HK-2 (cell line): ENCODE measurements at regions not wholly inside any gene's neighbourhood (a gene's known extent, or its start where the extent isn't known, plus 50 kb on each side); places are given as distances from the start of the nearest gene placed in this dataset.

Experiments
- DNase-seq: peaks from one replicate; pipeline ENCODE4 v3.0.0-alpha.2; 2018; ENCODE audit not compliant: unreplicated experiment

DNA sequence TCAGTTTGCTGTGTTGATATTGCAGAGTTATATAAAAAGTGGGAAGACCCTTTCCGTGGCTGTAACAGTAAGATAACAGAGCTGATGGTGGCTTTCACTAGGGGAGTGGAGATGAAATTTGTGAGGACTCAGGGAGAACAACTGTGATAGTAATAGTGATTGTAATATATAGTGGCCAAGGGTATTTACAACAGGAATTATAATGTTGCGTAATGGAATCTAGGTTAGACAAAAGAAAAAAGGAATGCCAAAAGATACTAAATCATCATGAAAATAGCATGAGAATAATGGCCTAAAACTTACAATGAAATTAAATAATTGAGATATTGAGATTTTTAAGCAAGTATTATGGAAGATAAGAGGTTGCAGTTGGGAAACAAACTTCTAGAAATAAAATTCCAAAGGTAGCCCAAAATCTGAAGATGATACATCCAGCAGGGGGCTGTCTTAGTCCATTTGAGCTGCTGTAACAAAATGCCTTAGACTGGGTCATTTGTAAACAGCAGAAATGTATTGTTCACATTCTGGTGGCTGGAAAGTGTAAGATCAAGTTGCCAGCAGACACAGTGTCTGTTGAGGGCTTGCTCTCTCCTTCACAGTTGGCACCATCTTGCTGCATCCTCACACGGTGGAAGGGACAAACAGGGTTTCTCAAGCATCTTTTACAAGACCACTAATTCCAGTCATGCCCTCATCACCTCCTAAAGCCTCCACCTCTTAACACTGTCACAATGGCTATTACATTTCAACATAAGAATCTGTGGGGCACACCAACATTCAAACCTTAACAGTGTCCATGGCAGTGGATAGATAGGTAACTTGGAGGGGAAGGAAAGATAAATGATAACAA lies 711.2 kb downstream of the MRPL39 start:
- no peak for DNase-seq

DNA sequence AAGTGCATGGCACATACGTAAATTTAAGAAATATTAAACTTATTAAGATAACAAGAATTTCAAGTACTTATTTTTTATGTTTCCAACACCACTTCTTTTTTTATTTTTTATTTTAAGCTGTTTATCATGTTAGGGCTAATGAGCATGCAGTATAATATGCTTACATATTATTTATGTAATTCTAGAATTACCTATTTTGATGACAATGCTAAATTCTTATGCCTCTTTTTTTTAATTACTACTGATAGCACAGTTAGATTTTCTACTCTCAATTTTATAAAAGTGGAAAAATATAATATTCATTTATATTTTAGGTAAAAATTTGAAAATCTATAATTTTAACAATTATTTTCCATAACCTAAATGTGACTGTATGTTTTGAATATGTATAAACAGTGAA lies 713.0 kb downstream of the MRPL39 start:
- no peak for DNase-seq

DNA sequence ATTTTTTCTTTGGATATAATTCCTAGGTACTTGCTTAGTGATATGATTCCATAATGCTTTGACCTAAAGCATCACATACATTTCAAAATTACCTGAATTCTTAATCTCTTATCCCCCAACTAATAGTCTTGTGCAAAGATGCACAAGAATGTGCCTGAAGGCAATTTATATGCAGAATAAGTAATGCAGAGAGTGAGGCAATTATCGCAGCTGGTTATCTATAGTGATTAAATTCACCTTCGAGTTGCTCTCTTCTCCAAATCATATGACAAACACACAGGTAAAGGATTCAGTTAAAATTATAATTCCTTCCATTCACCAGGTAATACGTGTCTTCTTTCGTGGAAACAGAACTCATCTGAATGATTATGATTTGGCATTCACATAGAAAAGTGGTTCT lies 717.3 kb downstream of the MRPL39 start:
- no peak for DNase-seq

DNA sequence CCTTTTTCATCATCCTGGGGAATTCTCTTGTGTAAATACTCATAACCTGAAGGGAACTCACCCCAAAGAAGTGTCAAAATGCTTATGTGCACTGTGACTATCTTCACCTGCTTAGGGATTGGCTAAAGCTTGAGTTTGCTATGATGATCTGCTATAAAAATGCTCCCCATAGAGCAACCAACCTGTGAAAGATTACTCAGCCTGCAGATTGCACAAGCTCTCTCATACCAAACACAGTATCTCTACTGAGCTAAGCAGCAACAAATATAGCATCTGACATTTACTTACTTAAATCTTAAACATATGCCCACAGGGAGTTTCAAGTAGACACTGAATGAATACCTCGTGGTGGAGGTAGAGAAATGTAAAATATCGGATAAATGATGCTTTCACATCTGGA lies 725.8 kb downstream of the MRPL39 start:
- no peak for DNase-seq

DNA sequence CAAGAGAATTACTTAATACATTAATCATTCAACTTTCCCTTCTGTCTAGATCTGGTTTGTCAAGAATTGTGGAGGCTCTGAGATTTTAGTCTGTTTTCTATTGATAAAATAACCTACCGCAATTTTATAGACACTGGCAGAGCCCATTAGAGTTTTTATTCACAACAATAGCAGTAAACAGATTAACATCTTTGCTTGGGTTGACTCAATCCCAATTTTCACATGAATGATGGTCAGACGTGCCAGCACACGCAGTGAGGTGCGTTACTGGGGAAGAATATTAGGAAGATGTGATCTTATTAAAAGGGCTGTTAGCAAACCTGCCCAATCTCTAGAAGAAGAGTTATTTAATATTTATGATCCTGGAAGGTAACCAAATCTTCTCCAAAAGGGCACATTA lies 736.6 kb downstream of the MRPL39 start:
- DNase-seq = no peak

DNA sequence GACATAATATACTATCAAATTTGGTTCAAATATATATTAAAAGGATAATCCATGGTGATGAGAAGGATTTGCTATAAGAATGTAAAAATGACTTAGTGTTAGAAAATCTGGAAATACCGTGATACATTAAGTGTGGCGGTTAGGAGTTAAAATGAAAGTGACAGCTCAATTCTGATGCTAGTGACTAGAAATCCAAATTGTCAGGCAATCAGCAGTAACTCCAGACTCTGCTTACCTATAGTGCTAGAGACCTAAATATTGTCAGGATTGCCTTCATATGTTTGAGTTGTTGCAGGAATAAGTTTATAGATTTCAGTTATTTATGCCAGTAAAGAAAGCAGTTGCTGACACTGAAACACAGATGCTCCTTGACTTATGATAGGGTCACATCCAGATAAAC lies 737.4 kb downstream of the MRPL39 start:
- DNase-seq = no peak

DNA sequence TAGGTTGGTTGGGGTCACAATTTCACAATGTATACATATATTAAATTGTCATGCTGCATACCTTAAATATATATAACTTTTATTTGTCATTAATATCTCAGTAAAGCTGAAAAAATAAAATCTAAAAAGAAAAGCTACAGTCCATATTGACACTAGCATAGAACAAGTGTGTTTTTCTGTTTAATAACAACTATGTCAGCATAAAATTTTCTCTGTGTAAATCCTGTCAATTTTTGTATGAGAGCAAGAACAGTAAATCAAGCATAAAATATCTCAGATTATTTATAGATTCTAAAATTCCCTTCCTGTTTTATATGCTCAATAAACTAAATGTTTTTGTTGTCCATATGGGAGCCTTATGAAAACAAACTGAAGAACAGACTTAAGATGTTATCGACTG lies 739.2 kb downstream of the MRPL39 start:
- no peak for DNase-seq

DNA sequence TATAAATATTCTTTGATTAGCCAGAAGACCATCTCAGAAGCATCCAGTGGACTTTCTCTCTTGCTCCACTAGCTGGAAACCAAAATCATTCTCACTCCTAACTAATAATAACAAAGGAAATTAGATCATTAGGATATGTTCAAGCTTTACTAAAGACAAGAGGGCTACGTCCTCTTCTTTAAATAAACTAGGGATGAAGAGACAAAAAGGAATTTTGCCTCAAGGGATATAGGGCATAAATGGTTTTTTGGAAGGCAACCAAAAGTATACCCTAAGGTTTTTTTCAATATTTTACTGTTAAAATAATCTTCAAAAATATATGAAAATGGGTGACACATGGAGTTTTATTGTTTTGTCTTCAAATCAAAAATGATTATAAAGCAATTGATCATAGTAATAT lies 745.8 kb downstream of the MRPL39 start:
- DNase-seq = no peak

DNA sequence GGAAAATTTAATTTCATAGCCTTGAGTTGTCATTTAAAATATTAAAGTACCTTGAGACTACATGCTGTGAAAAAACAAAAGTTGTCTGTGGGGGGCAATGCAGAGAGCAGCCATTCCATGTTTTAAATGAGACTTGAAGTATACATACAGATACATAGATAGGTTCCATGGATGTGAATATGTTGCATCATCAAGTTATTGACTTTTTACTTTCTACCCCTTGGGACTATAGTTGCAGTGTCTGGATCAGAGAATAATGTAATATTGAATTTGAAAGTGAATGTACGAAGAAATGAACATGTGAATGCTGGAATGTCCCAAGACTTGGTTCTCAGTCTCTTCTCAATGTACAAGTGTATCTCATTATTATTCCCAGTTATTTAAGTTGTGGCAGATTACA lies 751.0 kb downstream of the MRPL39 start:
- DNase-seq = no peak

DNA sequence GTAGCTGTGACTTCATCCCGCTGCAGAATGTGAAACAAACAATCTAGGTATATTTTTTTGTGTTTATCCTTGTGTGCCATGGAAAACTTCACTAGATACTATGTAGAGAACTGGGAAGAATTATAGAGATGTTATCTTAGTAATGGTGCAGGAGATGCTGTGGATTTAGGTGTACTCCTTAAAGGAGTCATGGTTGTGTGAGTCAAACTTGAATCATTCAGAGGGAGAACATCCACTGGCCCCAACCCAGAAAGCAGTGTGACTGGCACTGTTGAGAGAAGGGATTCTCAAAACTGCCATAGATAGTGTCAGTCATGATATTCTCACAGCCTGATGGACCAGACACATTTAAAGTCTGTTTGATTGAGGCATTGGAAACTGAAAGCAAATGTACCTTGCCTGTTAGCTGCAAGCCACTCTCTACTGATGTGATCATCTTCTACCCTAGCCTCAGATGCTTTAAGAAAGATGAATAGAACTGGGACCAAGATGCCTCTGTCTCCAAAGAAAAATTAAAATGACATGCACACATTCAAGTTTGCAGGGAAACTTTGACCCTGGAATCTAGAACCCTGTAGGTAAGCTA lies 754.6 kb downstream of the MRPL39 start:
- no peak for DNase-seq

DNA sequence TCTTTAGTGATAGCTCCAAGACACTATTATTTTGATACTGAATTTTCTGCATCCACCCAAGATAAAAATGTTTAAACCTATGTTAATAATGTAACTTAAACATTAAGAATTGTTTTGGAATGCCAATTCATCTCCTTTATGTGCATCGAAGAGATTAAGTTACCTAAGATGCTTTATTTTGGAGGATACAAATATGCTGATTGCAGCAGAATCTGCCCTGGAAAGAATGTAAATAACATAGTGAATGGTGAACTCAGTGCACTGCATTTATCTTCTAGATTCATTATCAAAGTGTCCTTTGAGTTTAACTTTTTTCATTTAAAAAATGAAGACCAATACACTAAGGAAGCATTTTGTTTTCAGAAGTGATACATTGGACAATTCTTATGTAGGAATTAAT lies 757.2 kb downstream of the MRPL39 start:
- no peak for DNase-seq

DNA sequence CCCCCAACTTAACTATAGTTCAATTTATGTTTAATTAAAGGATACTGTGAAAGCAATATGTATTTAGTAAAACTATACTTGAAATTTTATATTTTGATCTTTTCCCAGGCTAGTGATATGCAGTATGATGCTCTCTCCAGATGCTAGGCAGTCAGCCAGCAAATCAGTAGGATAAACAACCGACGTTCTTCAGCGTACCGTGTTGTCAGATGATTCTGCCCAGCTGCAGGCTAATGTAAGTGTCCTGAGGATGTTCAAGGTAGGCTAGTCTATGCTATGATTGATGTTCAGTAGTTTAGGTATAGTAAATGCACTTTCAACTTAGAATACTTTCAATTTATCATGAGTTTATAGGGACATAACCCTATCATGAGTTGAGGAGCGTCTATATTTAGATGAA lies 762.6 kb downstream of the MRPL39 start:
- DNase-seq = no peak

DNA sequence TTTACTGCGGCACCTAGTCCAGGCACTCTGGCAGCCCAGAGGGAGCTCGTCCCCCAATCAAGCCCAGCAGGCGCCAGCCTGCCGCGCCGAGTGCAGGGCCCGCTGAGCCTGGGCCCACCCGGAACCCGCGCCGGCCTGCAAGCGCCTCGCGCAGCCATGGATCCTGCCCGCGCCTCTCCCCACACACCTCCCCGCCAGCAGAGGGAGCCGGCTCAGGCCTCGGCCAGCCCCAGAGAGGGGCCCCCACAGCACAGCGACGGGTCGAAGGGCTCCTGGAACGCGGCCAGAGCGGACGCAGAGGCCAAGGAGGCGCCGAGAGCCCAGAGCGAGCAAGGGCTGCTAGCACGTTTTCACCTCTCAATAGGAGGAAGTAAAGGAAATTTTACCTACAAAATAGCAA lies 767.0 kb downstream of the MRPL39 start:
- no peak for DNase-seq

DNA sequence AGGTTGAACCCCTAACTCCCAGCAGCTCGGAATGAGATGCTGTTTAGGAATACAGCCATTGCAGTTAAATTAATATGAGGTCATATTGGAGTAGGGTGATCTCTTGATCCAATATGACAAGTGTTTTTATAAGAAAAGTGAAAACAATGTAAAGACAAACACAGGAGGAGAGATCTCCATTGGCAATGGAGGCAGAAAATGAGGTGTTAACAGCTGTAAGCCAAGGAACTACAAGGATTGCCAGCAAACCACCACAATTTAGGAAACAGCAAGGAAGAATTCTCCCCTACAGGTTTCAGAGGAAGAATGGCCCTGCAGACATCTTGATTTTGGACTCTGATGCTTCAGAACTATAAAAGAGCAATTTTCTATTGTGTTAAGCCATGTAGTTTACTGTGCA lies 774.3 kb downstream of the MRPL39 start:
- DNase-seq = no peak

DNA sequence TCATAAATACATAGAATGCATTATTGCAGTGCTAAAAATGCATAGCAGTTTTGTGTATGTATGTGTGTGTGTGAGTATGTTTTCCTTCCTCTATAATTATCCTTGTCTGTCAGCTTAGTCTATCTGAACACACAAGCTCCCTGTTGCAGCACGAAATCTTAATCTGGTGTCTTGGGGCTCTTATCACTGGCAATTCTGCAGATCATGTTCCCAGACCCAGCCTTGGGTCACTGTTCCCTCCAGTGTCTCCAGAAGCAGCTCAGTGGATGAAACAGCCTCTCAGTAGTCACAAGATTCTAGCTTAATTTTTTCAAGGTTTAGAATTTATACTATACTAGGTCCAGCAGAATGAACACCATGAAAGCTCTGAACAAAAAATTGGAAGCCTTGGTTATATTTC lies 777.9 kb downstream of the MRPL39 start:
- DNase-seq = no peak

DNA sequence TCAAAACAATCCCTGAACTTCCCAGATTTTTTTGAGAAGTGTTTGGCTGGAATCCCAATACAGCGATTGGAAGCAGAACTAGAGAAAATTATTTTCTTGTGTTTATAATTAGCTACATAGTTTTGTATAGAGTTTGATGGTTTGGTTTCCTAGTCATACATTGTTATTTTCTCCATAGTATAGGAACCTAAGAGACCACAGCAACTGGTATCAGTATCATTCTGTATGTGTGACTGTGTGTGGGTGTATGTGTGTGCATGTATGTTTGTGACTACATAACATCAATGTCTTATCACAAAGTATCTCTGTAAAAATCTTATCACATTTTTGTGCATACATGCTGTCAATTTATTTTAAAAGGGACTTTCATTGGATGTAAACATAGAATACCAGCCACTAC lies 780.5 kb downstream of the MRPL39 start:
- no peak for DNase-seq

DNA sequence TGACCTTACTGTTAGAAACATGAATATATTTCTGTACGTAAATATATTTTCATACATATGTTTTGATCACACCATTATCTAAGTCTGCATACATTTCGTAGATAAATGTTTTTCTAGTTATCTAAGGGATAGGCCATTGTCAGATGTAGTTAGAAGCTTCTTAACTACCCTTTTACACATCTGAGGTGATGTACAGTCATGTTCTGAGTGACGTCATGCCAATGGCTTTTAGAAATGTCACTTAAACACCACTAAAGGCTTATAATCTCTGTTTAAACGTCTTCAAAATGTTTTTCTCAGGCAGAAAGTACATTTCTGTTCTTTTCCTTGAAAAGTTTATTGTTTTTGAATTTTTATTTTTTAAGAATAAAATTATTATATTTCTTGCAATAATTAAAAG lies 781.9 kb downstream of the MRPL39 start:
- DNase-seq = no peak

DNA sequence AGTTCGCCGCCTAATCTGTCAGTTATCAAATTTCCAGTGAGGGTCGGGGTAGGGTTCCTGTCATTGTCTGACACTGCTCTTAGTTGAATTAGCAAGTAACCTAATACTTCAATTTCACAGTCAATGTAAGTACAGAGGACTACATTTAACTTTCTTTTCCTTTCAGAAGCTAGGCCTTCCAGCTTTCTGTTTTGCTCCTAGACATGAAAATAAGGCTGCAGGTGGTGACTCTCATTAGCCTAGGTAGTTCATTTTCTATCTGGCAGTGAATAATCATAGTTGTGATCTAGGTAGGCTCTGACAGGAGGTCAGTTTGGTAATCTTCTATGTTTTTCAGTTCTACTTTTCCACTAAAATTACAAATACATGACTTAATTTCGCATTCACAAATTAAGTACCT lies 783.1 kb downstream of the MRPL39 start:
- no peak for DNase-seq

DNA sequence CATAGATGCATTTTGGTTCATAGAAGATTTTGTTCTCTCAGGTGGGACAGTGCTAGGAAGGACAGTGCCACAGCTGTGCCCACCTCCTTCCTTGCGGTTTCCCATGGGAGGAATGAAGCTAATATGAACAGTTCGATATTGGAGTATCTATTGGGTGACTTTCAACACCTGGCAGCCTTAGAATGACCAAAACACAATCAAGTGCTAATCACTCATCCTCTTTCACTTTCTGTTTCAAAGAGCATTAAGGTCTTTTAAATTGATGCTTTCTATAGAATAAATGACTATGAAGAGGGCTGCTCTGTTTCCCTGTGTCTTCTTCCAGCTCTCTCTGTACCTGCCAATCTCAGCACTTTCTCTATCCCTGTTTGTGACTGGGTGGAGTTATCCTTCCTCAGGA lies 784.0 kb downstream of the MRPL39 start:
- DNase-seq = no peak

DNA sequence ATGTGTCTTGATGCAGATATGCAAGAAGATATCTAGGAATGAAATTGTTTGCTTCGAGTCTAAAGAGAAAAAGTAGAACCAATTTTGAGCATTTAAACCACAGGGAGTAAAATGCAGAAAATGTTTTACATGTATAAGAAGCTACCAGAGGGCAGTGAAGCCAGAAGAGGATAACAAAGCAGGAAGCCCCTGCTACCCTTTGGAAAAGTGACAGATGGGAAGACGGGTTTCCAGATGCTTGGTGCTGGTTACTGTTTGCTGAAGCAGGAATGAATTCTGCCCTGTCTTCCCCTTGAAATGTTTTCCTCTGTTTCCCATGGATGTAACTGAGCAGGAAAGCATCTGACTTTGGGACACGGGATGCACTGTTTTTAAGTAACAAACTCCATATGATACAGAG lies 822.2 kb downstream of the MRPL39 start:
- DNase-seq = no peak

DNA sequence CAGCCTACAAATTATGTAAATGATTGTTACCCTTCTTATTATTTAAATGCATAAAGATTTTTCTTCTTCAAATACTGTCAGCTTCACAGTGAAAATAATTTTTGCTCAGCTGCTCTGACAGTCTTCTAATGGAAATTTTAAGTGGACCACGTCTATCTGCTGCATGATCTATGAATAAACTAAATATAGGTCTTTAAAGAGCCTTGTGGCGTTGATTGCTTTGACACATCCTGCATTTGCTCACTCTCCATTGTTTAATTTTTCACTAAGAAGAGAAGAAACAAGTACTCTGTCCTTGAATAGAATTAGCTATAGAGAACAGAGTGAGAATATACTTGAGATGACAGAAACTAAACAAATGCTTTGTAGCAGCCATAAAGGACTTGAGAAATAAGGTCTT lies 826.1 kb downstream of the MRPL39 start:
- no peak for DNase-seq

DNA sequence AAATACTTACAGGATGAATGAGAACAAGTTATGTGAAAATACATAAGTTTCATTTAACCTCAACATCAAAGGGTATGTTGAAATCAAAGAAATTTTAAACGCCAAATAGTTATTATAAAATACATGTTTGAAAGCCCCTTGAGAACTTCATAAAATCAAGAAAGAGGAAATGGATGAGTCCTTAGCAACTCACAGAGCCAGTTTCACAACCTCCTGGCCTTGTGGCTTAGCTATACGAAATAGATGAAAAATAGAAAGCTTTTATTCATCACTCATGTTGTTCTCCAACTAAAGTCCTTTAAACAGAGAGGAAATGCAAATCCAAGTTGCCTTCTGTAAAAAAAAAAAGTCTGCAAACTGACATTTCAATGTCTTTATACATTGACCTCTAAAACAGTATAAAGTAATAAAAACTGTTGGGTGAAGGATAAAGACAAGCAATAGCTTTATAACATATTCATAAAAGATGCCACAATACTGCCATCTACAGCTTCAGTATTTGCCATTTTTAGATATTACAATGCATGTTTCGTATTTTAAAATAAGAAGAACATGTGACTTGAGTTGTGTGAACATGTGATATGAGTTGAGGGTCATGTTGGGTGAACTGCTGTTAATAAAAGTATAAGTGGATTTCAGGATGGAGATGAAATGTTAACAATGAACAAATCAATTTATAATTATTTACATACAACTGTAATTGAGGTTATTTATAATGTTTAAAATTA lies 847.8 kb downstream of the MRPL39 start:
- DNase-seq = no peak

DNA sequence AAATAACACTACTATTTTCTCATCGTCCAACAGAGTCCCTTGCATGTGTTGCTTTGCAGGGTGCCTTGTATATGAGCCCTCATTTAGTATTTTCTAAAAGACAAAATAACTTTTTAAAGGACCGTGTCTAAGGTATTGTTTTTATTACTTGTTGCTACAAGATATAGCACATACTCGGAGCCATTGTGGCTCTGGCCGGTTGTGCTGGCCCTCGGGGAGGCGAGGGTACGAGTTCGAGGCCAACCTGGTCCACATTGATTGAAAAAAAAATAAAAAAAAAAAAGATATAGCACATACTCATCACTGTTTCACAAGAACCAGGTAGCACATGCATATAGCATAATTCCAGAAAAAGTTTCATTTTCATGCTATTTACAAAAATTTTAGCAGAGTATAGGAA lies 869.2 kb downstream of the MRPL39 start:
- no peak for DNase-seq
